DOHH2 (cell line): ENCODE measurements at regions not wholly inside any gene's neighbourhood (a gene's known extent, or its start where the extent isn't known, plus 50 kb on each side); places are given as distances from the start of the nearest gene placed in this dataset.
"Not testable (repeated sequence)": the region's sequence is repeated elsewhere in the genome, so short reads cannot be mapped to it uniquely, and the experiment has no call there.

Source experiments
- H3F3A ChIP-seq: fragments of 200-600 bp; sonication (generic), shearing (Covaris generic); 2 replicates; pipeline ENCODE4 v1.6.0; 2016; ENCODE audit warnings: antibody characterized with exemption, mild to moderate bottlenecking; ENCODE audit not compliant: control insufficient read depth, insufficient read depth
- H3K27ac ChIP-seq: fragments of 200-600 bp; sonication (generic); 2 replicates; pipeline ENCODE4 v1.5.1; 2014; ENCODE audit warnings: low read depth, mild to moderate bottlenecking, low read length, moderate library complexity
- H3K27me3 ChIP-seq: fragments of 200-600 bp; sonication (generic); 2 replicates; pipeline ENCODE4 v1.6.1; 2014; ENCODE audit warnings: mild to moderate bottlenecking, low read length, mixed read lengths; ENCODE audit not compliant: control insufficient read depth
- H3K36me3 ChIP-seq: fragments of 200-600 bp; sonication (generic); 2 replicates; pipeline ENCODE4 v1.6.1; 2014; ENCODE audit warnings: mild to moderate bottlenecking, low read length, moderate library complexity, mixed read lengths; ENCODE audit not compliant: control insufficient read depth
- H3K4me1 ChIP-seq: fragments of 200-600 bp; sonication (generic); 2 replicates; pipeline ENCODE4 v1.6.1; 2014; ENCODE audit warnings: mild to moderate bottlenecking, low read length, mixed read lengths; ENCODE audit not compliant: control insufficient read depth
- H3K4me2 ChIP-seq: fragments of 200-600 bp; sonication (generic); 2 replicates; pipeline ENCODE4 v1.6.0; 2014; ENCODE audit warnings: mild to moderate bottlenecking, low read length, moderate library complexity
- H3K4me3 ChIP-seq: fragments of 200-600 bp; sonication (generic); 2 replicates; pipeline ENCODE4 v1.5.1; 2014; ENCODE audit warnings: mild to moderate bottlenecking, low read length, mixed read lengths
- H3K79me2 ChIP-seq: fragments of 200-600 bp; sonication (generic); 2 replicates; pipeline ENCODE4 v1.6.1; 2014; ENCODE audit warnings: mild to moderate bottlenecking, low read length, mixed read lengths; ENCODE audit not compliant: control insufficient read depth
- H3K9me2 ChIP-seq: fragments of 200-600 bp; sonication (generic); replicated peaks from 2 replicates; pipeline ENCODE4 v1.6.1; 2014; ENCODE audit warnings: mild to moderate bottlenecking, low read length, mixed read lengths; ENCODE audit not compliant: control insufficient read depth
- H3K9me3 ChIP-seq: fragments of 200-600 bp; sonication (generic); 2 replicates; pipeline ENCODE4 v1.6.1; 2014; ENCODE audit warnings: antibody characterized with exemption, low read length, mixed read lengths; ENCODE audit not compliant: control insufficient read depth, insufficient read depth
- H4K20me1 ChIP-seq: fragments of 200-600 bp; sonication (generic); 2 replicates; pipeline ENCODE4 v1.6.0; 2014; ENCODE audit warnings: low read depth, mild to moderate bottlenecking, antibody characterized with exemption, low read length, moderate library complexity; ENCODE audit not compliant: control insufficient read depth, insufficient read depth
- EZH2phosphoT487 ChIP-seq: fragments of 200-600 bp; sonication (generic); IDR thresholded peaks from 2 replicates; pipeline ENCODE4 v1.6.1; 2017; ENCODE audit warnings: borderline replicate concordance, mild to moderate bottlenecking, antibody characterized with exemption, low read length, moderate library complexity, mixed read lengths
- TF ChIP-seq, protein P1 (sequence below): fragments of 200-600 bp; sonication (generic); IDR thresholded peaks from one replicate; pipeline ENCODE4 v1.5.1; 2014; ENCODE audit warnings: antibody characterized with exemption, mild to moderate bottlenecking, low read depth, low read length; ENCODE audit not compliant: poor library complexity, severe bottlenecking

GRCh38 chr2:89828416-89828815, 1136.9 kb downstream of the RPIA start:
- H4K20me1 ChIP-seq, H3K27me3 ChIP-seq, H3F3A ChIP-seq: not testable (repeated sequence)

GRCh38 chr2:89828961-89829631, 1137.6 kb downstream of the RPIA start:
- H3K27me3 ChIP-seq, H3K9me3 ChIP-seq, H3K4me2 ChIP-seq, H3K4me3 ChIP-seq, H3K9me2 ChIP-seq, H3K79me2 ChIP-seq, H3F3A ChIP-seq, H3K4me1 ChIP-seq, H4K20me1 ChIP-seq, H3K36me3 ChIP-seq, H3K27ac ChIP-seq: not testable (repeated sequence)

More at GRCh38 chr2:89828416-89828815, 1136.9 kb downstream of the RPIA start:
- not testable (repeated sequence) for H3K9me3 ChIP-seq, H3K4me1 ChIP-seq, H3K9me2 ChIP-seq, H3K27ac ChIP-seq, H3K79me2 ChIP-seq, H3K4me2 ChIP-seq, H3K4me3 ChIP-seq, H3K36me3 ChIP-seq

DNA sequence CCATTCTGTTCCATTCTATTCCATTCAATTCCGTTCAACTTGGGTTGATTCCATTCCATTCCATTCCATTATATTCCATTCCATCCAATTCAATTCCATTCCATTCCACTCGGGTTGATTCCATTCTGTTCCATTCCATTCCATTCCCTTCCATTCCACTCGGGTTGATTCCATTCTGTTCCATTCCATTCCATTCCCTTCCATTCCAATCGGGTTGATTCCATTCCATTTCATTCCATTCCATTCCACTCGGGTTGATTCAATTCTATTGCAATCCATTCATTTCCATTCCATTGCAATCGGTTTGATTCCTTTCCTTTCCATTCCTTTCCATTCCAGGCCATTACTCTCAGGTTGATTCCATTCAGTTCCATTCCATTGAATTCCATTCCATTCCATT, 1138.4 kb downstream of the RPIA start:
- H3K27me3 ChIP-seq = no peaks in the 10 kb centered on the region
- no peak overlapping the region for H3K27ac ChIP-seq
- no peaks in the 10 kb centered on the region; the same call in 1 of the 2 replicates for H3K9me3 ChIP-seq
- H4K20me1 ChIP-seq = no peaks in the 10 kb centered on the region
- no peaks in the 10 kb centered on the region for H3K79me2 ChIP-seq
- H3F3A ChIP-seq = no peaks in the 10 kb centered on the region
- H3K9me2 ChIP-seq = no peaks in the 10 kb centered on the region
- H3K4me2 ChIP-seq = no peak overlapping the region
- TF ChIP-seq, protein P1, sequence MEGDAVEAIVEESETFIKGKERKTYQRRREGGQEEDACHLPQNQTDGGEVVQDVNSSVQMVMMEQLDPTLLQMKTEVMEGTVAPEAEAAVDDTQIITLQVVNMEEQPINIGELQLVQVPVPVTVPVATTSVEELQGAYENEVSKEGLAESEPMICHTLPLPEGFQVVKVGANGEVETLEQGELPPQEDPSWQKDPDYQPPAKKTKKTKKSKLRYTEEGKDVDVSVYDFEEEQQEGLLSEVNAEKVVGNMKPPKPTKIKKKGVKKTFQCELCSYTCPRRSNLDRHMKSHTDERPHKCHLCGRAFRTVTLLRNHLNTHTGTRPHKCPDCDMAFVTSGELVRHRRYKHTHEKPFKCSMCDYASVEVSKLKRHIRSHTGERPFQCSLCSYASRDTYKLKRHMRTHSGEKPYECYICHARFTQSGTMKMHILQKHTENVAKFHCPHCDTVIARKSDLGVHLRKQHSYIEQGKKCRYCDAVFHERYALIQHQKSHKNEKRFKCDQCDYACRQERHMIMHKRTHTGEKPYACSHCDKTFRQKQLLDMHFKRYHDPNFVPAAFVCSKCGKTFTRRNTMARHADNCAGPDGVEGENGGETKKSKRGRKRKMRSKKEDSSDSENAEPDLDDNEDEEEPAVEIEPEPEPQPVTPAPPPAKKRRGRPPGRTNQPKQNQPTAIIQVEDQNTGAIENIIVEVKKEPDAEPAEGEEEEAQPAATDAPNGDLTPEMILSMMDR = no peak
- TF ChIP-seq EZH2phosphoT487 = no peak
- H3K4me3 ChIP-seq = no peak overlapping the region
- no peaks in the 10 kb centered on the region for H3K4me1 ChIP-seq
- no peaks in the 10 kb centered on the region for H3K36me3 ChIP-seq

DNA sequence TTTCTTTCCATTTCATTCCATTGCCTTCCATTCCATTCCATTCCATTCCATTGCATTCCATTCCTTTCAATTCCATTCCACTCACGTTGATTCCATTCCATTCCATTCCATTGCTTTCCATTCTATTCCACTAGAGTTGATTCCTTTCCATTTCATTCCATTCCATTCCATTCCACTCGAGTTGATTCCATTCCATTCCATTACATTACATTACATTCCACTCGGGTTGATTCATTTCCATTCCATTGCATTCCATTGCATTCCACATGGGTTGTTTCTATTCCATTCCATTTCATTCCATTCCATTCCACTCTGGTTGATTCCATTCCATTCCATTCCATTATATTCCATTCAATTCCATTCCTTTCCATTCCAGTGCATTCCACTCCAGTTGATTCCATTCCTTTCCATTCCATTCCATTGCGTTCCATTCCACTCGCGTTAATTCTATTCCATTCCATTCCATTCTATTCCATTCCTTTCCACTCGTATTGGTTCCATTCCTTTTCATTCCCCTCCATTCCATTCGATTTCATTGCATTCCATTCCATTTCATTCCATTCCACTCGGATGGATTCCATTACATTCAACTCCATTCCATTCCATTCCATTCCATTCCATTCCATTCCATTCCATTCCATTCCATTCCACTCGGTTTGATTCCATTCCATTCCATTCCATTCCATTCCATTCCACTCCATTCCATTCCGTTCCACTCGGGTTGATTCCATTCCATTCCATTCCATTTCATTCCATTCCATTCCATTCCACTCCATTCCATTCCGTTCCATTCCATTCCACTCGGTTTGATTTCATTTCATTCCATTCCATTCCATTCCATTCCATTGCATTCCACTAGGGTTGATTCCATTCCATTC, 1139.1 kb downstream of the RPIA start:
- H3K4me3 ChIP-seq, H3K27ac ChIP-seq, H3K36me3 ChIP-seq, H4K20me1 ChIP-seq, H3K27me3 ChIP-seq, H3K9me3 ChIP-seq, H3K4me1 ChIP-seq, H3K4me2 ChIP-seq, H3F3A ChIP-seq, H3K9me2 ChIP-seq, H3K79me2 ChIP-seq: not testable (repeated sequence)
